H1 (cell line): ENCODE measurements at regions not wholly inside any gene's neighbourhood (a gene's known extent, or its start where the extent isn't known, plus 50 kb on each side); places are given as distances from the start of the nearest gene placed in this dataset.
"Not testable (repeated sequence)": the region's sequence is repeated elsewhere in the genome, so short reads cannot be mapped to it uniquely, and the experiment has no call there.

Experiments
- CTCF ChIA-PET: fragments of 300-600 bp; sonication (Branson Sonifier 250); formaldehyde crosslinking; loops from one replicate; lab custom pipeline; 2021; ENCODE audit not compliant: partially characterized antibody; lab: Charles Lee
- POLR2A ChIA-PET: fragments of 300-600 bp; sonication (Branson Sonifier 250); formaldehyde crosslinking; loops from one replicate; lab custom pipeline; 2021; ENCODE audit warnings: inconsistent platforms; ENCODE audit not compliant: partially characterized antibody; lab: Charles Lee
- DNase-seq, 2 experiments: peaks; one replicate each; pipeline versions ENCODE4 v3.0.0 to v3.0.0-alpha.2; 2010 to 2022; ENCODE audit warnings: low spot score in 2 of 2, low read depth in 1 of 2, mixed read lengths in 1 of 2
- FAIRE-seq: peaks from 2 replicates; lab custom pipeline; 2011; peaks lifted over from hg19 to GRCh38; lab: Jason Lieb, UNC
- H2AFZ ChIP-seq: 2 replicates; pipeline ENCODE4 v1.8.1; 2012; ENCODE audit warnings: low read length, inconsistent platforms
- H2AK5ac ChIP-seq: 2 replicates; pipeline ENCODE4 v1.6.1; 2013; ENCODE audit warnings: low read depth, low read length
- H2BK120ac ChIP-seq: replicated peaks from 2 replicates; pipeline ENCODE3; 2013; ENCODE audit warnings: low read depth, low read length, inconsistent platforms
- H2BK12ac ChIP-seq: 2 replicates; pipeline ENCODE4 v1.6.1; 2013; ENCODE audit warnings: low read depth, low read length
- H2BK15ac ChIP-seq: 2 replicates; pipeline ENCODE4 v1.6.1; 2013; ENCODE audit warnings: low read length
- H2BK20ac ChIP-seq: 2 replicates; pipeline ENCODE4 v1.6.1; 2013; ENCODE audit warnings: low read length
- H2BK5ac ChIP-seq: 2 replicates; pipeline ENCODE4 v1.6.1; 2013; ENCODE audit warnings: low read depth, low read length
- H3K14ac ChIP-seq: 2 replicates; pipeline ENCODE4 v1.6.1; 2013; ENCODE audit warnings: inconsistent platforms; ENCODE audit not compliant: insufficient read length
- H3K18ac ChIP-seq: 2 replicates; pipeline ENCODE4 v1.6.1; 2013; ENCODE audit warnings: low read length; ENCODE audit errors: extremely low read depth
- H3K23ac ChIP-seq: 2 replicates; pipeline ENCODE4 v1.6.1; 2013; ENCODE audit warnings: inconsistent platforms; ENCODE audit not compliant: insufficient read length
- H3K23me2 ChIP-seq: 2 replicates; pipeline ENCODE4 v1.6.1; 2013; ENCODE audit warnings: low read depth, low read length
- H3K27ac ChIP-seq: 2 replicates; pipeline ENCODE4 v1.6.1; 2011; ENCODE audit warnings: low read depth, low read length, inconsistent platforms
- H3K27me3 ChIP-seq, 4 experiments: replicated peaks in 1 of 4; 1 replicate in 1 of 4; 2 replicates in 3 of 4; pipeline versions ENCODE4 v1.6.1 to v1.8.1; 2011 to 2013; ENCODE audit warnings: low read length in 3 of 4, mild to moderate bottlenecking in 3 of 4, inconsistent platforms in 2 of 4, mixed read lengths in 2 of 4, moderate library complexity in 1 of 4; ENCODE audit not compliant: control insufficient read depth in 3 of 4, insufficient read depth in 3 of 4; ENCODE audit errors: extremely low read depth in 1 of 4
- H3K36me3 ChIP-seq, 4 experiments: 2 replicates each; pipeline versions ENCODE4 v1.6.1 to v1.8.1; 2011 to 2013; ENCODE audit warnings: mild to moderate bottlenecking in 4 of 4, low read length in 3 of 4, moderate library complexity in 2 of 4, control low read depth in 1 of 4, inconsistent platforms in 1 of 4; ENCODE audit not compliant: insufficient read depth in 4 of 4, control insufficient read depth in 2 of 4
- H3K4ac ChIP-seq: replicated peaks from 2 replicates; pipeline ENCODE3; 2013; ENCODE audit warnings: low read length, low read depth, mixed read lengths, inconsistent platforms; ENCODE audit not compliant: insufficient read length
- H3K4me1 ChIP-seq, 4 experiments: replicated peaks in 1 of 4; 1 replicate in 1 of 4; 2 replicates in 3 of 4; pipeline versions ENCODE4 v1.6.1 to v1.8.1; 2011 to 2013; ENCODE audit warnings: low read length in 3 of 4, inconsistent platforms in 2 of 4, mixed read lengths in 1 of 4; ENCODE audit not compliant: insufficient read depth in 4 of 4, control insufficient read depth in 3 of 4
- H3K4me2 ChIP-seq, 2 experiments: 2 replicates each; pipeline versions ENCODE4 v1.6.1 to v1.8.1; 2011 to 2013; ENCODE audit warnings: low read depth in 2 of 2, low read length in 2 of 2, control low read depth in 1 of 2, inconsistent platforms in 1 of 2, mild to moderate bottlenecking in 1 of 2; ENCODE audit not compliant: insufficient read depth in 1 of 2
- H3K4me3 ChIP-seq, 4 experiments: fragments of 200-600, 300-600 bp in 1 of 4; sonication (generic), shearing (Covaris generic), sonication (Bioruptor Twin) in 1 of 4; 2 replicates each; pipeline versions ENCODE4 v1.5.1 to v1.8.1; 2011 to 2016; ENCODE audit warnings: low read length in 4 of 4, low read depth in 3 of 4, control low read depth in 2 of 4, inconsistent platforms in 2 of 4, mild to moderate bottlenecking in 2 of 4, mixed read lengths in 1 of 4, moderate library complexity in 1 of 4; ENCODE audit not compliant: insufficient read depth in 2 of 4; ENCODE audit errors: extremely low read depth in 1 of 4
- H3K56ac ChIP-seq: replicated peaks from 2 replicates; pipeline ENCODE3; 2013; ENCODE audit warnings: low read depth, mild to moderate bottlenecking, mixed read lengths, low read length, inconsistent platforms; ENCODE audit not compliant: insufficient read length
- H3K79me1 ChIP-seq: 2 replicates; pipeline ENCODE4 v1.6.1; 2013; ENCODE audit warnings: low read depth, low read length, control low read depth
- H3K79me2 ChIP-seq, 2 experiments: 2 replicates each; pipeline versions ENCODE4 v1.6.1 to v1.8.1; 2012 to 2013; ENCODE audit warnings: low read length in 2 of 2, mild to moderate bottlenecking in 2 of 2, inconsistent platforms in 1 of 2; ENCODE audit not compliant: insufficient read depth in 2 of 2, control insufficient read depth in 1 of 2
- H3K9ac ChIP-seq, 4 experiments: replicated peaks in 1 of 4; 1 replicate in 1 of 4; 2 replicates in 3 of 4; pipeline versions ENCODE4 v1.6.1 to v1.8.1; 2011 to 2013; ENCODE audit warnings: low read depth in 3 of 4, low read length in 3 of 4, control low read depth in 2 of 4, mild to moderate bottlenecking in 2 of 4, moderate library complexity in 2 of 4, inconsistent platforms in 1 of 4; ENCODE audit errors: extremely low read depth in 1 of 4
- H3K9me3 ChIP-seq, 2 experiments: 2 replicates each; pipeline versions ENCODE4 v1.6.1 to v1.8.1; 2012 to 2013; ENCODE audit warnings: mild to moderate bottlenecking in 2 of 2, moderate library complexity in 2 of 2, control low read depth in 1 of 2, inconsistent platforms in 1 of 2, low read depth in 1 of 2, low read length in 1 of 2, mixed read lengths in 1 of 2; ENCODE audit not compliant: insufficient read depth in 2 of 2
- H4K20me1 ChIP-seq, 2 experiments: replicated peaks in 1 of 2; 2 replicates each; pipeline versions ENCODE3 to v1.8.1; 2011 to 2013; ENCODE audit warnings: inconsistent platforms in 2 of 2, low read length in 2 of 2, mild to moderate bottlenecking in 1 of 2; ENCODE audit not compliant: insufficient read depth in 2 of 2, control insufficient read depth in 1 of 2
- H4K5ac ChIP-seq: 2 replicates; pipeline ENCODE4 v1.6.1; 2013; ENCODE audit warnings: low read length, low read depth, mixed read lengths, inconsistent platforms; ENCODE audit not compliant: insufficient read length
- H4K8ac ChIP-seq: 2 replicates; pipeline ENCODE4 v1.8.0; 2013; ENCODE audit warnings: mild to moderate bottlenecking, moderate library complexity, low read length, inconsistent platforms; ENCODE audit not compliant: insufficient read depth; ENCODE audit errors: extremely low read depth
- H4K91ac ChIP-seq: replicated peaks from 2 replicates; pipeline ENCODE3; 2013; ENCODE audit warnings: low read length, mixed read lengths, inconsistent platforms; ENCODE audit not compliant: insufficient read length
- WGBS, 2 experiments: shearing (Covaris generic) in 1 of 2; methylation state at CpG; one replicate each; pipeline versions ENCODE4 v1.1.6 to v1.1.7; 2013 to 2015; ENCODE audit warnings: low lambda C conversion rate in 2 of 2, mixed read lengths in 2 of 2, inconsistent platforms in 1 of 2, low coverage in 1 of 2, missing lambda C conversion rate in 1 of 2; ENCODE audit not compliant: insufficient replicate concordance in 2 of 2, insufficient coverage in 1 of 2, insufficient read length in 1 of 2; ENCODE audit errors: extremely low coverage in 1 of 2, missing lambda C conversion rate in 1 of 2; 5-methylcytosine and 5-hydroxymethylcytosine counted together

- H2BK120ac ChIP-seq, H3K23ac ChIP-seq, H4K5ac ChIP-seq, H3K9ac ChIP-seq, H3K4me1 ChIP-seq, H3K27ac ChIP-seq, FAIRE-seq, H2AFZ ChIP-seq, H3K36me3 ChIP-seq, H2BK5ac ChIP-seq, H3K14ac ChIP-seq, H3K27me3 ChIP-seq, H3K4me3 ChIP-seq, H3K79me1 ChIP-seq, H4K20me1 ChIP-seq, H2AK5ac ChIP-seq, H3K4me2 ChIP-seq, H3K18ac ChIP-seq, CTCF ChIA-PET, H3K56ac ChIP-seq, H3K79me2 ChIP-seq, H3K4ac ChIP-seq, H3K9me3 ChIP-seq, H4K8ac ChIP-seq, H2BK20ac ChIP-seq, H2BK12ac ChIP-seq, H3K23me2 ChIP-seq, POLR2A ChIA-PET, H4K91ac ChIP-seq, DNase-seq, H2BK15ac ChIP-seq: not testable (repeated sequence)
- 79% methylated on average over 1 of the region's 2 CpGs; no CpG with 5 or more reads in 1 of the 2 experiments for WGBS, 2 experiments
Observed at GRCh38 chr9:39568900-39569299, 213.4 kb downstream of the SPATA31A1 start.
